PC-9 (cell line): ENCODE measurements at regions not wholly inside any gene's neighbourhood (a gene's known extent, or its start where the extent isn't known, plus 50 kb on each side); places are given as distances from the start of the nearest gene placed in this dataset.

Experiments used
- BruUV-seq: library from RNA; stranded (reverse); fragments of 400-500 nt; replicated peaks from 2 replicates; lab custom pipeline; 2021; lab: Mats Ljungman, UMichigan
- CTCF ChIA-PET: fragments of 300-600 bp; sonication (Branson Sonifier 250); formaldehyde crosslinking; loops from one replicate; lab custom pipeline; 2022; ENCODE audit warnings: antibody characterized with exemption; lab: Charles Lee
- POLR2A ChIA-PET: fragments of 300-600 bp; sonication (Branson Sonifier 250); formaldehyde crosslinking; loops from one replicate; lab custom pipeline; 2022; ENCODE audit warnings: antibody characterized with exemption; ENCODE audit not compliant: unreplicated experiment; lab: Charles Lee
- DNase-seq, 2 experiments: peaks; one replicate each; pipeline versions ENCODE4 v3.0.0 to v3.0.0-alpha.2; 2015 to 2022; ENCODE audit warnings: mixed read lengths in 1 of 2
- H2AFZ ChIP-seq: fragments of 200-600 bp; sonication (generic); 2 replicates; pipeline ENCODE4 v1.8.1; 2017; ENCODE audit warnings: antibody characterized with exemption
- H3F3A ChIP-seq: fragments of 200-600 bp; sonication (generic); 2 replicates; pipeline ENCODE4 v1.8.1; 2017; ENCODE audit warnings: antibody characterized with exemption, mild to moderate bottlenecking, low read depth; ENCODE audit not compliant: insufficient read depth
- H3K27ac ChIP-seq: fragments of 200-600 bp; sonication (generic); 2 replicates; pipeline ENCODE4 v1.6.1; 2016; ENCODE audit warnings: mixed run types
- H3K27me3 ChIP-seq: fragments of 200-600 bp; sonication (generic); 2 replicates; pipeline ENCODE4 v1.6.1; 2016; ENCODE audit warnings: low read depth, mixed run types; ENCODE audit not compliant: insufficient read depth
- H3K36me3 ChIP-seq: fragments of 200-600 bp; sonication (generic); 2 replicates; pipeline ENCODE4 v1.6.1; 2016; ENCODE audit warnings: low read depth, mixed run types
- H3K4me1 ChIP-seq: fragments of 200-600 bp; sonication (generic); replicated peaks from 2 replicates; pipeline ENCODE4 v1.6.1; 2016; ENCODE audit warnings: mixed run types; ENCODE audit not compliant: insufficient read depth
- H3K4me2 ChIP-seq: fragments of 200-600 bp; sonication (generic); 2 replicates; pipeline ENCODE4 v1.6.1; 2017; ENCODE audit warnings: mixed run types
- H3K4me3 ChIP-seq: fragments of 200-600 bp; sonication (generic); 2 replicates; pipeline ENCODE4 v1.6.1; 2016; ENCODE audit warnings: mixed run types
- H3K79me2 ChIP-seq: fragments of 200-600 bp; sonication (generic); 2 replicates; pipeline ENCODE4 v1.6.1; 2017; ENCODE audit warnings: low read depth, mixed run types
- H3K9me2 ChIP-seq: fragments of 200-600 bp; sonication (generic); 2 replicates; pipeline ENCODE4 v1.8.1; 2017; ENCODE audit warnings: mild to moderate bottlenecking; ENCODE audit not compliant: insufficient read depth
- H3K9me3 ChIP-seq: fragments of 200-600 bp; sonication (generic); 2 replicates; pipeline ENCODE4 v1.8.1; 2016; ENCODE audit warnings: low read depth; ENCODE audit not compliant: insufficient read depth
- H4K20me1 ChIP-seq: fragments of 200-600 bp; sonication (generic); 2 replicates; pipeline ENCODE4 v1.8.1; 2017; ENCODE audit not compliant: insufficient read depth
- CTCF ChIP-seq: fragments of 200-600 bp; sonication (generic); conservative IDR thresholded peaks from 2 replicates; pipeline ENCODE4 v1.6.1; 2017; ENCODE audit warnings: mixed run types, antibody characterized with exemption, mild to moderate bottlenecking, moderate library complexity
- EZH2 ChIP-seq: fragments of 200-600 bp; sonication (generic); IDR thresholded peaks from 2 replicates; pipeline ENCODE4 v1.8.0; 2017; ENCODE audit warnings: antibody characterized with exemption, low read depth
- intact Hi-C: fragments of 100-400 bp; cut with micrococcal nuclease; formaldehyde crosslinking; loops from one replicate; pipeline ENCODE4 v1.10.0; 2022; ENCODE audit not compliant: unreplicated experiment

- Histone ChIP-seq H3K36me3 (no peaks in the 10 kb centered on the region), H3K79me2 (no peaks in the 10 kb centered on the region), H3K4me2 (no peak overlapping the region), H3F3A (no peaks in the 10 kb centered on the region), H3K27me3 (no peaks in the 10 kb centered on the region), H3K9me2 (no peaks in the 10 kb centered on the region; the same call in 1 of the 2 replicates), H2AFZ (no peak overlapping the region), H3K4me1 (no peaks in the 10 kb centered on the region), H3K27ac (no peak overlapping the region), H3K9me3 (no peaks in the 10 kb centered on the region; the same call in 1 of the 2 replicates), H3K4me3 (no peak overlapping the region), H4K20me1 (no peaks in the 10 kb centered on the region)
- intact Hi-C loops, result no loop called here
- BruUV-seq, result no TSS peak
- DNase-seq, result no peak
- ChIA-PET CTCF (no interaction called here), POLR2A (no interaction called here)
- TF ChIP-seq EZH2 (no peak), CTCF (no peak)
These were observed 201.4 kb downstream of the INHBA start for GRCh38 chr7:41501466-41501865.

GRCh38 chr7:41501006-41501405, 201.9 kb downstream of the INHBA start:
- no peaks in the 10 kb centered on the region for H3K79me2 ChIP-seq
- TF ChIP-seq CTCF (no peak), EZH2 (no peak)
- H3K27me3 ChIP-seq, result no peaks in the 10 kb centered on the region
- ChIA-PET POLR2A (no interaction called here), CTCF (no interaction called here)
- H3K36me3 ChIP-seq, result no peaks in the 10 kb centered on the region
- DNase-seq, result no peak
- H3K27ac ChIP-seq, result no peak overlapping the region
- H4K20me1 ChIP-seq, result no peaks in the 10 kb centered on the region
- H3K4me2 ChIP-seq, result no peak overlapping the region
- no peaks in the 10 kb centered on the region; the same call in 1 of the 2 replicates for H3K9me2 ChIP-seq
- H2AFZ ChIP-seq, result no peak overlapping the region
- BruUV-seq, result no TSS peak
- intact Hi-C loops, result no loop called here
- H3K4me3 ChIP-seq, result no peak overlapping the region
- H3K4me1 ChIP-seq, result no peaks in the 10 kb centered on the region
- H3F3A ChIP-seq, result no peaks in the 10 kb centered on the region
- no peaks in the 10 kb centered on the region; the same call in 1 of the 2 replicates for H3K9me3 ChIP-seq

GRCh38 chr7:41492603-41493002, 210.3 kb downstream of the INHBA start:
- intact Hi-C loops, result no loop called here
- POLR2A ChIA-PET, result no interaction called here

More at GRCh38 chr7:41492603-41493002, 210.3 kb downstream of the INHBA start:
- no peaks in the 10 kb centered on the region for H3K79me2 ChIP-seq
- no peaks in the 10 kb centered on the region for H3K9me2 ChIP-seq
- H3K9me3 ChIP-seq, result no peaks in the 10 kb centered on the region
- H3K4me1 ChIP-seq, result no peaks in the 10 kb centered on the region
- no peak overlapping the region for H3K27ac ChIP-seq
- no peaks in the 10 kb centered on the region for H3K27me3 ChIP-seq
- CTCF ChIA-PET, result no interaction called here
- no peak for DNase-seq
- no peaks in the 10 kb centered on the region for H3F3A ChIP-seq
- no peaks in the 10 kb centered on the region for H3K36me3 ChIP-seq
- no peak overlapping the region for H2AFZ ChIP-seq
- no TSS peak for BruUV-seq
- no peak overlapping the region for H3K4me3 ChIP-seq
- no peaks in the 10 kb centered on the region for H4K20me1 ChIP-seq
- H3K4me2 ChIP-seq, result no peak overlapping the region
- TF ChIP-seq CTCF, result no peak
